Muscle of back (tissue), 3 donors: ENCODE measurements at regions not wholly inside any gene's neighbourhood (a gene's known extent, or its start where the extent isn't known, plus 50 kb on each side); places are given as distances from the start of the nearest gene placed in this dataset.

Experiments
- DNase-seq, 3 donors: peaks; one replicate each; pipeline versions ENCODE4 v3.0.0 to v3.0.0-alpha.2; 2013

DNA sequence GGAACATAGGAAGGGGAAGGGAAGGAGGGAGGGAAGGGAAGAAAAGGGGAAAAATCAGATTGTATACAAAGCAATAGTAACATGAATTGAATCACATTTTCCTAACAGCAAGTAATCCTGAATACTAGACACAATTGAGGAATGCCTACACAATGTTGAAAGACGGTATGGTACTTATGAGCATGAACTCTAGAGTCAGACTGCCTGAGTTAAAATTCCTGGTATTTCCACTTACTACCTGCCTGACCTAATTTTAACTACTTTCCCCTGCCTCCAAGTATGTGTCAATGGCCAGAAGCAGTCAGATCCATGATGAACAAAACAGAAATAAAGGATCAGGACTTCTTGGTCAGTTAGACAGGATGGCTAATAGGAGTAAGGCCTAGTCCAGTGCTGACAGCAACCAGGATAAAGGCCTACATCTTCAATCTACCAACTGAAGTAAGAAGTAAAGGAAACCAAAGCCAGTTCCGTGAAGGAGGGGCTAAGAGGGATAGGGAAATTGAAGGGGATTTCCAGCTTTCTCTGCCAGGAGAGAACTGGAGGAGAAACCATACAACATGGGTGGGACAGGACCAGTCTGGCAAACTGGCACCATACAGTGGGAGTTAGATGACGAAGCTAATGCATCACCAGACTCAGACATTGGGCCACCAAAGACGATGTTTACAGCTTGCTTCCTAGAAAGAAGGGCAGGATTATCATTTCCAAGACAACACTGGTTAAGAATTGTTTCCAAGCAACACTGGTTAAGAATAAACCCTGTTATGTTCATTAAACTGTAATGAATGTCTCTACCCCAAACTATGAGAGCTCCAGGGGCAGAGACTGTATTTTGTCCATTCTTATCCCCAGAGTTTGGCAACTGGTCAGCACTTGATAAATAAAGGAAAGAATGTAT is 151.6 kb upstream of the UBE2E2 start:
- no peak for DNase-seq

DNA sequence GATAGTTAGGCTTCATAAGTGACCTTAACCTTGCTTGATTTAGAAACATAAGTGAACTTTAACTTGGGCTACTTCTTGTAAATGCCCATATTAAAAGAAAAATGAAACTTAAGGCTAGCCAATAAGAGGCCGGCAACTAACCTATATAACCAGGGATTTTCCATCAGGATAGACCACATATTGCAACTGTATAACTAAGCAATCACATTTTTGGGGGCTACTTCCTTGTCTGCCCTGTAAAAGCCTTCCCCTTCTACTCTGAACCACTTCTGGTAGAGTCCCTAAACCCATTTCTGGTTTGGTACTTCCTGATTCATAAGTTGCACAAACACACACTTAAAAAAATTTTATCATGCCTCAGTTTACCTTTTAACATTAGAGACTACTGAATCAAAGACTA is 150.9 kb upstream of the UBE2E2 start:
- DNase-seq: no peak

DNA sequence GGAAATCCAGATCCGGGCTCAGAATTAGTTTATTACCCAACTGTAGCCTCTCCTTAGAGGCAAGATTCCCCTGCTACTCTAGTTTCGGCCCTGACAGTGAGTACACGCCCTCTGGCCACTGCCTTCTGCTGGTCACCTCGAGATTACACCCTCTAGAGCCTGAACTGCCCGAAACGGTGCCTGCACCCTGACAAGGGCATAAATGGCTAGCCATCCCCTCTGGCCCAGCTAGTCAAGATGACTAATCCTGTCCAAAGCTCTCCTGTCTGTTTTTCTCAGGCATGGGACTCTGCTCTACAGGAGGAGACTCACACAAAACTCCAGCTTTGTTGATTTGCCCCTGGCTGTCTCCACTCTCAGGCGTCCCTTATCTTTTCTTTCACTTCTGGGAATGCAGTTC is 150.5 kb upstream of the UBE2E2 start:
- no peak for DNase-seq

DNA sequence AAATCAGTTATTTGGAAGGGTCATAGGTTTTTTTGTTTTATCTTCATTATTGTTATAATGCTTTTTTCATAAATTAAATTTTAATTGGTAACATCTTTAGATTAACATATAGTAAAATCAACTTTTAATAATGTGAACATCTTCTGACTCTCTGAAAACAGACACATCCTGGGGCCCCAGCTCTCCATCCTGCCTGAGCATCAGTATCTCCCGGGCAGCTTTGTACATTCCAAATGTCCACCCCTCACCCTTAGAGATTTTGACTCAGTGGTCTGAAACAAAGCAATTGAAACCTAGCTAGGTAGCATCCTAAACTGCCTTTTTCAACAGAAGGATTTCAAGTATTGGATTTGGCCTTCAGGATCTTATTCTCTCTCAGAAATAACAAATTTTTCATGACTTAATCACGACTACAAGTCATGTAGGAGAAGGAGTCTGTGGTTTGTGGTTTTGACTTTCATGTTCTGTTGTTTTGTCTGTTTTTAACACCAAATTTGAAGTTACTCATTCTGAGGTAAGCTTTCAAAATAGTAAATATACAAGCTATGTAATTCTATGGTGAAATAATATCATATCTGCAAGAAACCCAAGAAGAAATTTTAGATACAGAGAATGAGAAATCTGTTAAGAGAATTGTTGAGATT is 147.3 kb upstream of the UBE2E2 start:
- DNase-seq: peak in 1 of 3 donors; percentile 58

DNA sequence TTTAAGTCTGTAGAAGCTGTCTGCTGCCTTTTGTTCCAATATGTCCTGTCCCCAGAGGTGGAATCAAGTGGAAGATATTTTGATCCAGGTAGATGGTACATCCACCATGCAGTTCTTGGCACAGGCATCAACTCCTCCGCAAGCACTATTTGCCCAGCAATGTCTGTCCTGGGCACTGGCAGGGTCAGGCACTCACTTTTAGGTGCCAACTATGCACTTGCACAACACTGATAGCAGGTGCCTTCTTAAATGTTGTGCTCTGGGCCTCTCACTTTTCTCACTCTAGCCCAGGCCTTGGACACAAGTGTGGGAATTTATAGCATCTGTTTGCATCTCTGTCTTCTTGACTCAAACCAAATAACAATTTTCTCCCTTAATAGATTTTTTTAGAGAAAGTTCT is 140.5 kb upstream of the UBE2E2 start:
- no peak for DNase-seq

DNA sequence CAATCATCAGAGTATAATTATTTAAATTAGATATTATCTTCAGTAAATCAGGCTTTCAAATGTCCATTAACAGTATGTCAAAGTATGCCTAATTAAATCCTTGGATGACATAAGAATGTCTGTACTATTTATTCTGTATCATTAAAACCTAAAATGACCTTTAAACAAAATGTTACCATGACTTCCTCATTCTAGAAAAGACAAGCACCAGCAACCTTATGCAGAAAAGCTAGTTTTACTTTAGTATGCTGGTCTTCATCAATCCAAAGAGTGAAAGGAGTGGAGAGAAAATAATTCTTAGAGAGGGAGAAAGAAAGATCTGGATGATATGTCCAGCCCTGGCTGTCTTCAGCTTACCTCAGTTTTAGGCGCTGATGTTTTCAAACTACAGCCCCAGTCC is 140.1 kb upstream of the UBE2E2 start:
- DNase-seq: no peak

DNA sequence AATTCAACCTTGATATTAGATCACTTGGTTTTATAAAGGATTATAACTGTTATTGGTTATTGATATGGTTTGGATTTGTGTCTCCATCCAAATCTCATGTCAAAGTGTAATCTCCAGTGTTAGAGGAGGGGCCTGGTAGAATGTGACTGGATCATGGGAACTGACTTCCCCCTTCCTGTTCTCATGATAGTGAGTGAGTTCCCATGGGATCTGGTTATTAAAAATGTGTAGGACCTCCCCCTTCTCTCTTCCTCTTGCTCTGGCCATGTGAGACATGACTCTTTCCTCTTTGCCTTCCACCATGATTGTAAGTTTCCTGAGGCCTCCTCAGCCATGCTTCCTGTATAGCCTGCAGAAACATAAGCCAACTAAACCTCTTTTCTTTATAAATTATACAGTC is 136.0 kb upstream of the UBE2E2 start:
- no peak for DNase-seq

DNA sequence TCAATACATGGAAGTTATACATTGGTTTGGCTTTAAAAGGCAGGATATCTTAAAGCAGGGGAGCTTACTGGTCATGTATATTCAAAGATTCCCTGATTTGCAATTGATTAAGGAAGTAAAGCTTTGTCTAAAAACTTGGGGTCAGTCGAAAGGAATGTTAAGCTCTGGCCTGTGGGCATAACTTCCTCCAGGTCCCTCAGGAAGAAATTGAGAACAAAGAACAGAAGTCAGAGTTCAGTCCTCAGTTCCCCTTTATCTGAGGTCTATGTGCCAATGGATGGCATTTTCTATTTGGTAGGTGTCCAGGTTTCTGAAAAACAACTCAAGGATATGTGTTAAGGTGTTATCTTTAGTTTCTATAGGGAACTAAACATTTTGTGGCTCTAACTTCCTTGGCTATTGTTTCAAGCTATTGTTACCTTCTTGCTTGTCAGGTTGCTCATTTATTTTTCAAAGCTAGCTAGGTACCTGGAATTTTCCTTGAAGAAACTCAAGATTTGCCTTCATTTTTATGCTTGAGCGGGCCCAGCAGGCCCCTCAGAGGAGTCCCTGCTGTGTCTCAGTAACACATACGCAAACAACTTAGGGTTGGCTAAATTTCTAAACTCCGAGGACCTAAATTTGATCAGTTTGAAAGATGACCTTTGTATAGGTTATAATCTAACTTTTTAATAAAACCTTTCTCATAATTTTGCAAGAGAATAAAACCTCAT is 135.0 kb upstream of the UBE2E2 start:
- DNase-seq: no peak

DNA sequence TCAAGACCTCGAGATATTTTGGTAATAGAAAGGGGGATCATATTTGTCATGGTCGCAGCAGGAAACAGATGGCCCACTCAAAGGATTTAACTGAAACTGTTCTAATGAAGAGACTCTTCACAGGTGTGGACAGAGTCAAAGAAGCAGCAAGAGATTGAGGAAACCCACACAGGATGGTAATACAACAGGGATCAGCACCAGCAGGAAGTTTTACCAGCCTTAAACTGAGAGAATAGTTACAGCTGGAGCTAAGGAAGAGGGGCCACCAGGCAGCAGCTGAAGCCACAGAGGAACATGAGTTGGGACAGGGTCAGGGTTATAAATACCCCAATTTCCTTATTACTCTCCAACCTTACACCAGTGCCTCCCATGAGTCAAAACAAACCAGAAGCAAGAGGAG is 131.8 kb upstream of the UBE2E2 start:
- no peak for DNase-seq

DNA sequence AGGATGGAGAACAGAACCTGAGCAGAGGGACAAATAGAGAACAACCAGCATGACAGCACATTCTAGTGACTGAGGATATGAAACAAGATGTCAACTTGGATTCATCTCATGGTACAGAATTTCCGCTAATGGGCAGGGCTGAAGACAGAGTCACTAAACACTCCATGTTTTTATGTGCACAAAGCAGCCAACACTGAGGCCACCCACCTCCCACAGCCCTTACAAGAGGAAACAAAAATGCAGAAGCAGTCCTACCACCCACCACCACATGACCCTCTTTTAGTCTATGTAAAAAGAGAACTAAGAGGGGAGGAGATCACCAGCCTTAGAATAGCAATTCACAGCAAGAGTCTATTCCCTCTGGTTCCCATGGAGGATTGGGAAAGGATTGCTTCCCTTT is 131.4 kb upstream of the UBE2E2 start:
- DNase-seq: peak in 1 of 3 donors; percentile 27

DNA sequence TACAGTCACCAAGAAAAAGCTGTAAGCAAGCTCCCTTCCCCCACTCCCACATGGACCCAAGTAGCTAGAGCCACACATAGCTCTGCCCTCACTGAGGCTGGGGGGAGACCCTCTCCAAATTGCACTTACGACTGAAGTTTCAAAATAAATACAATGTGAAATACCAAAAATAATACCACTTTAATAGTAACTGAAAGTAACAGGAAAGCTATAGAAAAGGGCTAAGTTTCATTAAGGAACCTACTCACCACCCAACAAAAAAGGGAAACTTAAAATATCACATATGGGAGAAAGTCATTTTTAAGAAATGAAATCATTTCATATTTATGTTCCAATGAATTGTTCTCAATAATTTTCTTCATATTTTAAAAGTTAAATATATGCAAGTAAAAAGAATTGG is 130.4 kb upstream of the UBE2E2 start:
- DNase-seq: no peak

DNA sequence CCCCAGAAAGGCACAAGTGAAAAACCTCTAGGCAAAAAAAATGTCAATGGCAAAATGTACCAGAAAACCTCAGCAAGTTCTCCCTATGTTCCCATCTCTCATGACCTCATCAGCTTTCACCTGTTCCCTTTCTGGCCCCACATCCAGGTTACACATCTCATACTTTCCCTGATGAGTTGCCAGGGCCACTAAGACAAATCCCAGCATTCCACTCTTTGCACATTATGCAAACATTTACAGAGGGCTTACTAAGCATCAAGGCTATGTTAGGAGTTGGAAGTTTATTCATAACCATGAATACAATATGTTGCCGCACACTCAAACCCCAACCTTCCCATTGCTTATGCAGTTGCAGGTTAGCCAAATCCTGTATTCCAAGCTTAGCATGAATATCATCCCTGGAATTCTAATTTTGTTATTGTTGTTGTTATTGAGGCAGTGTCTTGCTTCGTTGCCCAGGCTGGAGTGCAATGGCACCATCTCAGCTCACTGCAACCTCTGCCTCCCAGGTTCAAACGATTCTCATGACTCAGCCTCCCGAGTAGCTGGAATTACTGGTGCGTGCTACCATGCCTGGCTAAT is 129.3 kb upstream of the UBE2E2 start:
- DNase-seq: no peak

DNA sequence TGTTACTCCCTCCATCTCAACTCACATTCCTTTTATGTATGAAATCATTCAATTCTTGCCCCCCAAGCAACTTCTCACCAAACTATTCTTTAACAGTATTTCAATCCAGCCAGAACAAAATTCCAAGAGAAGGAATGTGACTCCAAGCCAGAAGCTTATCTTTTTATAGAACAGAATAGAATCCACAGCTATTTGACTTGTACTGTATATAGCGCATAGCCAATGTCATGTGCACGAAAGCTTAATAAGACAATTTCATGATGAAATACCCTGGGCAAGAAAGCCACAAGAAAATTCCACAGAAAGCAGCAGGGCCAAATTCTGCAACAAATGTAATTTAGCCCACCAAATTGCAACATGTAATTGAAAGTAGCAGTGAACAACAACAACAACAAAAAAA is 127.6 kb upstream of the UBE2E2 start:
- peak; percentile 37 to 71 (median 63) for DNase-seq

DNA sequence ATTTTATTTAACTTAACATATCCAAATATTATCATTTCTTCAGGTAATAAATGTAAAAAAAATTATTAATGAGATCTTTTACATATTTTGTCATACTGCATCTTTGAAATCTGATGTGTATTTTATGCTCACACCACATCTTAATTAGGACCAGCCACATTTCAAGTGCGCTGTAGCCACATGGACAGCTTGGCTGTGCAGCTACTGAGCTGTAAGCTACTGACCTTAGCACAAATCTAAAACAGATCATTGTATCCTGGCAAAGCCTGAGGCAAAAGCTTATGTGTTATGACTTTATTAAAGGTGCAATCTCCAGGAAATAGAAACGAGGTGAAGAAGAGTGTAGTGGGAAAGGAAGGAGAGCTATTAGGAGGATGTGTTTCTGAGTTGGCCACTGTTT is 126.7 kb upstream of the UBE2E2 start:
- no peak for DNase-seq

DNA sequence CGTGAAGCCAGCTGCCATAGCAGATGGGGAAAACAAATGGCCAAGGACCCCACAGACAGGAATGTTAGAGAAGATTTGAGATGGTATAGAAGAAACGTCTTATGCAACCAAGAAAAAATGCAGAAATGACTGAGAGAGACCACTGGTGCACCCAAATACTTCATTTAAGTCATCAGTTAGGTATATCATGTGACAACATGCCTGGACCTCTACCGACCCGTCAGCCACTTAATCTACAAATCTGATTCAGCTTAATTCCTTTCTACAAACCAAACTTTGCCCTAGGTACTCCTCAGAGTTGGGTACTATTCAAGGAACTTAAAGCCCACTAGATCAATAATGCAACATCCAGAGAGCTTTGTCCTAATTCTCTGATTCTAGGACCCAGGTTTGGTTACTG is 126.0 kb upstream of the UBE2E2 start:
- no peak for DNase-seq

DNA sequence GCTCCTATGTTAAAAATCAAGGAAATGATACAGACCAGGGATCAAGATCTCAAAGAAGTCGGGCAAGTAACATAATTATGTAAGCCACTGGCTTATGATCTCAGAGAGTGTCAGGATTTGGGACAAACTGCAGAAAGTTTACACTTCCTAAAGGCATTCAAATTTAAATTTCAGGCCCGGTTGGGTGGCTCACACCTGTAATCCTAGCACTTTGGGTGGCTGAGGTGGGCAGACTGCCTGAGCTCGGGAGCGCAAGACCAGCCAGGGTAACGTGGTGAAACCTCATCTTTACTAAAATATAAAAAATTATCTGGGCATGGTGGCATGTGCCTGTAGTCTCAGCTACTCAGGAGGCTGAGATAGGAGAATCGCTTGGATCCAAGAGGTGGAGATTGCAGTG is 124.4 kb upstream of the UBE2E2 start:
- no peak for DNase-seq

DNA sequence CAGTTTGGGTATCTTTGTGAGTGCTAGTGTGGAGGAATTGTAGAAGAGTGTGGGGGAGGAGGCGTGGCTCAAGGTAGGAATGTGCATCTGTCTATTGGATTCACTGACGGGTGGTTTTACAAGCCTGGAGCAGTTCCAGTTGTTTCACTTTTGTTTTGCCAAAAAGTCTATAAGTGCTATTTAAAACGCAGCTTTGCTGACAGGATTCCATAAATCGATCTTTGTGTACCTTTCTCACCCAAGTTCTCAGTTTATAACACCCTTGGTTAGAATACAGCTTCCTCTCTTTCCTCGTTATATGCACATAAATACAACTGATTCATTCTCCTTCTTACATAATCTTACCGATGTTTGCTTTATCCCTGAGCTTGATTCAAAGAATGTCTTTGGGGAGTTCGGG is 123.2 kb upstream of the UBE2E2 start:
- DNase-seq: peak in 1 of 3 donors; percentile 32

DNA sequence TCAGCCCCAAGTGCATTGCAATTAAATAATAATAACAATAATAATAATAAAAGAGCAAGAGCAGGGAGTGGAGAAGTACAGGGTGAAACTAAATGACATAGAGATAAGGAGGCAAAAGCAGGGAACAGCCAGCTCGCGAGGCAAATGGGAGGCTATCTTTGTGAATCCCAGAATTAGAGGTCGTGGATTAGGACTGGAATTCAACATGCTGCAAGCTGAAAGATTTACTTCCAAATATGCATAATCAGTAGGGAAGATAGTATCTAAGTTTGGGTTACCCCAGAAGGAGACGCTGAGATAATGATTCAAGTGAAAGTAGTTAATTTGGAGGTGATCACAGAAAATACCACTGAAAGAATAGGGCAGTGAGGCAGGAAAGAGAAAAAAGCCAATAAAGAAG is 119.4 kb upstream of the UBE2E2 start:
- DNase-seq: no peak

DNA sequence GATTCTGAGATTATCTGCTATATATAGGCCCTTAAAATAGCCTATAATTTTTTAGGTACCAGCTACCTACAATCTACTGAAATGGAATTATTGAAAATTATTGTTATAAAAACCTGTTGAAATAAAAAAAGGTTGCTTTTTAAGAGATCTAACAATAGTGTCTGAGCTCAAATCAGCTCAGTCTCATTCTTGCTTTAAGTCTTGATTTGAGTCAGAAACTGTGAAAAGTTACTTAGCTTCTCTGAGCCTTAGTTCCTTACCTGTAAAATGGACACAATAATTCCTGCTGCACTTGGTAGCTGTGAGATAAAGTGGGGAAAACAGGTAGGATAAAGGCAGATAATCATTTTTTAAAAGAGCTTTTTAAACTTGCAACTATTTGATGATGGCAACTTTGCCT is 118.8 kb upstream of the UBE2E2 start:
- no peak for DNase-seq

DNA sequence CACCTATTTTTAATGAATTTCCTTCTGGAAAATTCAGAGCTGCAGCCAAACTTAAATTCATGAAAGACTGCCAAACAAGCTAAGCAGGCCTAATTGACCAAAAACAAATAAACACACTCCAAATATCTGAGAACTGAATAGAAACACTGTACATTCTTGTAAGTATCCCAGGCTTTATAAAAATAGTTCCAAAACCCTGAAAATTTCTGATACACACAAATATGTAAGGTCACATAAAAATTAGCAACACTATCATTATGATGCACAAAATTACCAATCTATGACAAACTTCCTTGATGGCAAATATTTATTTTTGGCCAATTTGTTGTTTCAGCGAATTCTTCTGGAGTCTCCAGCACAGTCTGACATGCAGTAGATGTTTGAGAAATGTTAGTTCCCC is 117.9 kb upstream of the UBE2E2 start:
- DNase-seq: no peak

DNA sequence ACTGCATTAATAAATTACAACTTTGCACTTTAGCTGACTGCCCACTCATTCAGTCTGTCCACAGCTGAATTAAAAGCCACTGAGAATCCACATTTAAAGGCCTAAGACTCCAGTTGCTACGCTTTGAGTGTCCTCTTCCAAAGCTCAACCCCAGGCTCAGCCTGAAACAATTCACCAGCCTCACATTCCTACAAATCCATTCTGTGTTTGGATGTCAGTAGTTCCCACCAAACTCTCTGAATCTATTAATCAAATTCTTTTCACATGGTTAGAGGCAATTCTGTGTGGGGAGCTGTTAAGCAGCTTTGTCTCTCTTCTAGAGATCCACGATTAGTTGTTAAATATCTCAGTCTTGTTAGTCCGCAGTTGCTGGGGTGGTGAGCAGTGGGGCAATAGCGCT is 116.8 kb upstream of the UBE2E2 start:
- DNase-seq: no peak

DNA sequence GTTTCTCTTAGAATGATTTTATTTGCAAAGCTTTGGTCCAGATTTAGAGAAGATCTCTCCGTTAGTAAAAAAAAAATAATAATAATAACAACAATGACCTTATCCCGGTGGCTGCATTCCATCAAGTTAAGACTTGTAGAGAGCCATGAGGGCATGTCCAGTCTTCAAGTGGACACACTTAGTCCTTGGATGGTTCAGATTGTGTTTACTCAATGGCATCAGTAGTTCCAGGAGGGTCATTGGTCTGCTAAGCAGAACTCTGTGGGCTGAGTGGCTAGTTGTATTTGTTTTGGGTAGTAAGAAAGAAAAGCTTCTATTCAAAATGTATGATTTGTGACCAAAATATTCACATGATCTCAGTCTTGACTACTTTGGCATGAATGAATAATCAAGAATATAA is 116.3 kb upstream of the UBE2E2 start:
- DNase-seq: no peak

DNA sequence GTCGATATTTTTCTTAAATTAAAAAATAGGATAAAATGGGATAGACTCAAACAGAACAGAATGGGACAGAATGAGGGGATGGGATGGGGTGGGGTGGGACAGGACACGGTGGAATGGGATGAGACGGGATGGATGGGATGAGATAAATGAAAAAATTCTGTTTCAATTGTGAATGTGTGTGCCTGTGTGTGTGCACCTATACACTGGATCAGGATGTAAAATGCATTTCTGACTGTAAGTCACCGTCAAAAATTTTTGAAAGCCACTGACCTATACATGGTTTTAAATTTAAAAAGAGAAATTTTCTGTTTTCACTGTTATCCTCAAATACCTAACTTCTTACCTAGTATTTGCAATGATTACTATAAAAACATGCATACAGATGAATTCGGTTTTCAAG is 108.7 kb upstream of the UBE2E2 start:
- DNase-seq: no peak
